ENCODE measurements at regions not wholly inside any gene's neighbourhood (a gene's known extent, or its start where the extent isn't known, plus 50 kb on each side); places are given as distances from the start of the nearest gene placed in this dataset.
"Not testable (repeated sequence)": the region's sequence is repeated elsewhere in the genome, so short reads cannot be mapped to it uniquely, and the experiment has no call there.

GRCh38 chr1:30550365-30551220 is 172.8 kb downstream of the MATN1 start:
- DNase-seq = no peak

- not testable (repeated sequence) for DNase-seq
These were observed 173.5 kb downstream of the MATN1 start for GRCh38 chr1:30549872-30550271.

GRCh38 chr1:30548294-30548693 is 175.1 kb downstream of the MATN1 start:
- no peak for DNase-seq

DNA sequence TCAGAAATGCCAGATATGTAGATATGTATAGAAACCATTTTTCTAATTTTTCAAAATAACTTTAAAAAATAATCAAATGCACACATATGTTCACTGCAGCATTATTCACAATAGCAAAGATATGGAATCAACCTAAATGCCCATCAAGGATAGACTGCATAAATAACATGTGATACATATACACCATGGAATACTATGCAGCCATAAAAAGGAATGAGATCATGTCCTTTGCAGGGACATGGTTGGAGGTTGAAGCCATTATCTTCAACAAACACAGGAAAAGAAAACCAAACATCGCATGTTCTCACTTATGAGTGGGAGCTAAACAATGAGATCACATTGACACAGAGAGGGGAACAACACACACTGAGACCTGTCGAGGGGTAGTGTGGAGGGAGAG is 176.1 kb downstream of the MATN1 start:
- DNase-seq = not testable (repeated sequence)

DNA sequence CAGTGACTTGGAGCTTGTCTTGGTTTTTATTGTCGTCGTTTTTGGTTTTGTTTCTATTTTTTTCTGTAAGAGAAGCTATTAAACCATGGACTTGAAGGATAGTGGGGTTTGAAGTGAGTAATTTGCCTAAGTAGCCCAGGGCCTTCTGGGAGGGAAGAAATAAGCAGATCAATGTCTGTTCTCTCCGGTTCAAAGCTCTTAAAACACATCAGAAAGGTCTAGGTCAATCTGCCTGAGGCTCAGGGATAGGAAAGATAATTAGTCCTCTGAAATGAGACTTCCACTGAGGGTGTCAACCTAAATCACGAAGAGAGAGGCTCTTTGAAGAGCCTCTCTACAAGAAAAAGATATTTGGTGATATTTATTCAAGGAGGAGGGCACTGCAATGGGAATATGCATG is 178.0 kb downstream of the MATN1 start:
- DNase-seq = no peak

- no peak for DNase-seq
These were observed 181.5 kb downstream of the MATN1 start for GRCh38 chr1:30541721-30542485.

DNA sequence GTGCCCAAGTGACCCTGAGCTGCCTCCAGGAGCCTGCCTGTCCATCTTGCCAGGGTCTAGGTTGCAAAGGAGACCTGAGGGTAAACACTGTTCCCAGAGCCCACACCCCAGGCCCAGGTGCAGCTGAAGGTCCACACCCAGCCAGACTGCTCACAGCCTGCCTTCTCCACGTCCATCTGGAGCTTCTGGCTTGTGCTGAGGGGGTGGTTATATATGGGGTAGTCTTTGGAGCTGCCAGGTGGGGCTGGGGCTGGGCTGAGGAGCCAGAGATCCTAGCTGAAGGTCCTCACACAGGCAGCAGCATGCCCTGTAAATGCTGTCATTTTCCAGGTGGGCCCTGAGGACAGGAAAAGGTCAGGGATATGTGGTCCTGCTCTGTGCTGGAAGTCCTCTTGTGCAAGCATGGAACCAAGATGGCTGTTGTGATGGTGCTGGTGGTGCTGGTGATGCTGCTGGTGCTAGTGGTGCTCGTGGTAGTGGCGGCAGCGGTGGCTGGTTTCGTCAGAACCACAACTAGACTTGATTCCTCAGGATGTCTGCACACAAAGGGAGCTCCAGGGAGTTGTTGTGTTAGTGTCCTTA is 182.7 kb downstream of the MATN1 start:
- no peak for DNase-seq

DNA sequence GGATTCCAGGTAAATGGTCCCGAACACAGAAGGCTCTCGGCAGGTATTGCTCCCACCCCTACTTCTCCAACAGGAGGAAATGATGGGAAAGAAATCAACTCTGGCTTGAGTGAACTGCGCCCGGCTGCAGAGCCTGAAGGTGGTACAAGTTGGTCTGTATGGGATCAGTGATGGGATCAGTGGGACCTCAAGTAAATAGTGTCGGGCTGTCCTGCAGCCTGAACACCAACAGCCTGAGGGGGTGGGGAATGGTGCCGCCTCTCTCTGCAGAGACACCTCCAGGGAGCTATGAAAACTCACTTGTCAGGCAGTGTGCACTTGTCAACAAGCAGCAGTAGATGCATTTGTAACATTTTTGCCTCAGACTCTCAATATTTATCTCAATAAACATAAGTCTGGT is 183.5 kb downstream of the MATN1 start:
- DNase-seq = no peak

GRCh38 chr1:30538993-30539867 is 184.2 kb downstream of the MATN1 start:
- no peak for DNase-seq

DNA sequence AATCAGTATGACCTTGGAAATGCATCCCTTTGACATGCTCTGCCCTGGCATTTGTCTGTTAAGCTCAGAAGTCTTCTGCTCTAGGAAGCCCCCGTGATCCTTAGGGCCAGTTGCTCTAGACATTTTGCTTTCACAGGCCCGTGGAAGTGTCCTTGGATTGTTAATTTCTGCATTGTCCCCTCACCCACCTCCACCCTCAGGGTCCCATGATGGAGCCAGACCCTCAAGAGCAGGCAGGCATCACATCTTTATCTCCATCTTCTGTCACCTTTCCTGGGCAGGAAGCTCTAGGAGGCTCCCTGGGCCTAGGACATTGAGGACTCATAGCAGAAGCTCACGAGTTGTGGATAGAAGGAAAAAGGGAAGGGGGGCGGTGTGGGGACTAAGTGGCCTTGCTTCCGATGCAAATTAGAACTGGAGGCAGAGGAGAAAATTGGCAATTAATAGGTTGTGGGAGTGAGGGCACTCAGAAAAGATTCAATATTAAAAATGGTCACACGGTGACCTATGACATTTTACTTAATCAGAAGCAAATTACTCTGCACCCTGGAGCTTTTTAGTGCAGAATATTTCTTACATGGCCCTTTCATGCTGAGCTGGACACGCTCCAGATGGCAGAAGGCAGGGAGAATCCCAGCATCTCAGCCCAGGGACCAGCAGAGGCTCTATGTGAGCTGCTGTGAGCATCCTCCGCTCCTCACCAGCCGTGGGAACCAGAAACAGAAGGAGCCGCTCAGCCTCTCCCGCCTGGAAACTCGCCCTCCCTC is 185.0 kb downstream of the MATN1 start:
- no peak for DNase-seq

- no peak for DNase-seq
These were observed 186.1 kb downstream of the MATN1 start for GRCh38 chr1:30537279-30537678.

GRCh38 chr1:30536530-30536929 is 186.9 kb downstream of the MATN1 start:
- DNase-seq = no peak

- DNase-seq = no peak
These were observed 187.6 kb downstream of the MATN1 start for GRCh38 chr1:30535595-30536325.

- no peak for DNase-seq
These were observed 188.8 kb downstream of the MATN1 start for GRCh38 chr1:30534551-30534940.

- DNase-seq = no peak
These were observed 189.4 kb downstream of the MATN1 start for GRCh38 chr1:30533796-30534550.

DNA sequence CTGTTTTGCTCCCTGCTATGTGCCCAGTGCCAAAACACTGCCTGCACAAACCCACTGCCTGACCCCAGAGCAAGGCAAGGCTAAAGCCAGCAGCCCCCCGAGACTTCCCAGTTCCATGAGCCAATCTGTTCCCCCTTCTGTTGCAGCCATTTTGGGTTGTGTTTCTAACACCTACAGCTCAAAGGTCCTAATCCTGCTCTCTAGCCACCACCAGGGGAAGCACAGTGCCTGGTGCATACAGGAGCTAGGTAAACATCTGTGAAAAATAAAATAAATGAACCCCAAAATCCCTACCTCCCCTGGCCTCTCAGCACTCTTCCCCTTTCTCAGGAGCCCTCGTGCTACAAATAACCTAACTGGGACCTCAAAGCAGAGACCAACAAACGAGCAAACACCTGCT is 190.2 kb downstream of the MATN1 start:
- DNase-seq = no peak

- no peak for DNase-seq
These were observed 190.8 kb downstream of the MATN1 start for GRCh38 chr1:30532621-30533020.

DNA sequence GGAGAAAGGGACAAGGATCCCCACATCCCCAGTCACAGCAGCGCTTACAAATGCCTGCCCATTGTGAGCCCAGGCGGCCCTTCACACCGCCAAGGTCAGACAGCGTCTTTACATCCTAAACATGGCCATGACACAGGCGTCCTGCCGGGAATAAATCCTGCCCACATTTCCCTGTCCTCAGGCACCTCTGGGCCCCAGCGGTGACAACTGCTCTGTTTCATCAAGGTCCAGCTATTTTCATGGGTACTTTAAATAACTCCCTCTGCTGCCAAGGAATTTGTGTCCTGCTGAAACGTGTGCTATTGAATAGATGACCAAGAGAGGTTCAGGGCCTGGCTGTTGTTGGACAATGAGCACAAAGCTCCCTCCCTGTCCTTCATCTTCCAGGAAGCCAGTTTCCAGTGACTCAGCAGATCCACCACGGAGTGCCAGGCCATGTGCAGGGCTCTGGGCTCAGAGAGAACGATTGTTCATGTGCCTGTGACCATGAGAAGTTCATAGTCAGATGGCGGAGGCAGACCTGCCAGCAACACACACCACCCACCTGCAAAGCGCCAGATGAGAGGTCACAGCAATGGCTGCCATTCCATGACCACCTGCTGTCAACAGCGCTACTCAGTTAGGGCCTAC is 195.8 kb downstream of the MATN1 start:
- no peak for DNase-seq

- no peak for DNase-seq
These were observed 196.6 kb downstream of the MATN1 start for GRCh38 chr1:30526652-30527345.

Measured in COR-L47 (cell line).